ENCODE measurements at regions not wholly inside any gene's neighbourhood (a gene's known extent, or its start where the extent isn't known, plus 50 kb on each side); places are given as distances from the start of the nearest gene placed in this dataset.

DNA sequence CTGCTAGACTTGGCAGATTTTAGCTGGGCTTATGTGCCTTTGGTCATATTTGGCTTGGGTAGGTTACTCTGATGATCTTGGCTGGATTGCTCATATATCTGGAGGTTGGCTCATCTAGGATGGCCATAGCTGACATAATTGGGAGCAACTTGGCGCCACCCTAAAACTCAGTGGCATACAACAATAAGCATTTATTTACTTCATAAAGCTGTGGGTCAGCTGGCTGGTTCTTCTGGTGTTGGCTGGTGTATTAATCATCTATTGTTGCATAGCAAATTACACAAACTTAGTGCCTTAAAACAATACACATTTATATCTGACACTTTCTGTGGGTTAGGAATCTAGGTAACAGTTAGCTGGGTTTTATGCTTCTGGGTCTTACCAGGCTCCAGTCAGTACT lies 297.3 kb upstream of the JAG1 start:
- H2BK5ac ChIP-seq (ENCODE audit: low read depth, low read length, poor library complexity, severe bottlenecking), result no peak overlapping the region
- H2AFZ ChIP-seq (ENCODE audit: low read depth, low read length), result no peak overlapping the region
- H3K27ac ChIP-seq (ENCODE audit: low read length, poor library complexity, severe bottlenecking), result no peak overlapping the region
- H3K23ac ChIP-seq (ENCODE audit: low read length in 2 of 2), result no peak overlapping the region
- H3K79me1 ChIP-seq (replicated peaks; ENCODE audit: low read length, poor library complexity, severe bottlenecking), result no peaks in the 10 kb centered on the region
- H3K36me3 ChIP-seq (ENCODE audit: control insufficient read depth in 1 of 2, insufficient read depth in 2 of 2, low read depth in 1 of 2, low read length in 2 of 2), result no peaks in the 10 kb centered on the region
- no peak for DNase-seq
- H3K14ac ChIP-seq (ENCODE audit: low read length in 2 of 2), result no peak overlapping the region
- H2BK15ac ChIP-seq (ENCODE audit: low read depth, poor library complexity, severe bottlenecking), result no peak overlapping the region
- peak overlapping the region in 1 of 2 experiments; percentile 53 for H2BK12ac ChIP-seq (ENCODE audit: low read length in 2 of 2)
- no peak overlapping the region for H3K9ac ChIP-seq (ENCODE audit: low read length)
- no peak overlapping the region for H3K18ac ChIP-seq (ENCODE audit: low read depth in 1 of 2, low read length in 2 of 2)
- H3K4me3 ChIP-seq (ENCODE audit: insufficient read depth in 1 of 2, low read depth in 1 of 2, low read length in 2 of 2), result no peak overlapping the region
- WGBS, result no CpG with 5 or more reads among the region's 1 CpG
- no peaks in the 10 kb centered on the region for H3K27me3 ChIP-seq (ENCODE audit: control insufficient read depth in 1 of 2, insufficient read depth in 1 of 2, low read length in 2 of 2)
- H3K4me1 ChIP-seq (ENCODE audit: control insufficient read depth, insufficient read depth, low read depth, low read length), result no peaks in the 10 kb centered on the region
- H3K9me3 ChIP-seq (ENCODE audit: control insufficient read depth, low read length), result no peaks in the 10 kb centered on the region
- H2AK5ac ChIP-seq (ENCODE audit: low read length, severe bottlenecking), result peak overlapping the region; percentile 88
- H2BK120ac ChIP-seq (ENCODE audit: low read depth, low read length), result peak overlapping the region; percentile 73
- H3K4me2 ChIP-seq (ENCODE audit: low read length, poor library complexity, severe bottlenecking), result no peak overlapping the region
- peak overlapping the region in 1 of 2 experiments; percentile 35 for H3K4ac ChIP-seq (ENCODE audit: low read depth in 1 of 2, low read length in 2 of 2)
- peak overlapping the region; percentile 41 for H4K8ac ChIP-seq (ENCODE audit: low read length)
- H4K91ac ChIP-seq (ENCODE audit: low read length), result no peak overlapping the region

GRCh38 chr20:10972219-10972860 lies 298.5 kb upstream of the JAG1 start:
- 82% methylated on average over 4 of the region's 4 CpGs for WGBS

DNA sequence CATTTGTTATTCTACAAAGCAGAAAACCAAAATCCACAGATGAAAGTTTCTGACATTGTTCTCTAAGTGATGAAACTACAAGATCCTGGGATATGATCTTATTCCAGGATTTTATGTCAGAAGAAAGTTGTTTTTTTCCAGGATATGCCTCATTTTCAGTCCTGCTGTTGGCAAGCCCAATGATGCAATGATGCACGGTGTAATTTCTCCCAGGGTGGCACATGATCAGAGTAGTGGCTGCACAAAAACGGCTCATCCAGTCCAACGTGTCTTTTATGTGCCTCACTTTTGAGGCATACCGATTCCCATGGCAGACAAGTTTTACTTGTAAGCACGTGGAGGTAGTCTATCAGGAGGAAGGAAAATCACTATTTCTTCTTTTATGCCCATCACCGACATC lies 302.3 kb upstream of the JAG1 start:
- no peak overlapping the region for H2AFZ ChIP-seq (ENCODE audit: low read depth, low read length)
- H3K9me3 ChIP-seq (ENCODE audit: control insufficient read depth, low read length), result no peaks in the 10 kb centered on the region
- no peak overlapping the region for H2BK15ac ChIP-seq (ENCODE audit: low read depth, poor library complexity, severe bottlenecking)
- H3K4ac ChIP-seq (ENCODE audit: low read depth in 1 of 2, low read length in 2 of 2), result no peak overlapping the region
- H2BK12ac ChIP-seq (ENCODE audit: low read length in 2 of 2), result no peak overlapping the region
- H3K14ac ChIP-seq (ENCODE audit: low read length in 2 of 2), result no peak overlapping the region
- 97% methylated on average over 3 of the region's 6 CpGs for WGBS
- no peak overlapping the region for H2AK5ac ChIP-seq (ENCODE audit: low read length, severe bottlenecking)
- no peak overlapping the region for H3K18ac ChIP-seq (ENCODE audit: low read depth in 1 of 2, low read length in 2 of 2)
- no peak overlapping the region for H3K27ac ChIP-seq (ENCODE audit: low read length, poor library complexity, severe bottlenecking)
- H3K23ac ChIP-seq (ENCODE audit: low read length in 2 of 2), result no peak overlapping the region
- H3K79me1 ChIP-seq (replicated peaks; ENCODE audit: low read length, poor library complexity, severe bottlenecking), result no peaks in the 10 kb centered on the region
- H3K4me2 ChIP-seq (ENCODE audit: low read length, poor library complexity, severe bottlenecking), result no peak overlapping the region
- no peak overlapping the region for H4K91ac ChIP-seq (ENCODE audit: low read length)
- H3K27me3 ChIP-seq (ENCODE audit: control insufficient read depth in 1 of 2, insufficient read depth in 1 of 2, low read length in 2 of 2), result no peaks in the 10 kb centered on the region
- H2BK5ac ChIP-seq (ENCODE audit: low read depth, low read length, poor library complexity, severe bottlenecking), result no peak overlapping the region
- no peak overlapping the region for H3K4me3 ChIP-seq (ENCODE audit: insufficient read depth in 1 of 2, low read depth in 1 of 2, low read length in 2 of 2)
- DNase-seq, result no peak
- H4K8ac ChIP-seq (ENCODE audit: low read length), result no peak overlapping the region
- H2BK120ac ChIP-seq (ENCODE audit: low read depth, low read length), result no peak overlapping the region
- H3K4me1 ChIP-seq (ENCODE audit: control insufficient read depth, insufficient read depth, low read depth, low read length), result no peaks in the 10 kb centered on the region
- H3K36me3 ChIP-seq (ENCODE audit: control insufficient read depth in 1 of 2, insufficient read depth in 2 of 2, low read depth in 1 of 2, low read length in 2 of 2), result no peaks in the 10 kb centered on the region
- H3K9ac ChIP-seq (ENCODE audit: low read length), result no peak overlapping the region

More at GRCh38 chr20:10972219-10972860, 298.5 kb upstream of the JAG1 start:
- Histone ChIP-seq H3K14ac (ENCODE audit: low read length in 2 of 2) (no peak overlapping the region), H3K27ac (ENCODE audit: low read length, poor library complexity, severe bottlenecking) (no peak overlapping the region), H2BK5ac (ENCODE audit: low read depth, low read length, poor library complexity, severe bottlenecking) (no peak overlapping the region), H2AK5ac (ENCODE audit: low read length, severe bottlenecking) (peak overlapping the region; percentile 17), H2BK120ac (ENCODE audit: low read depth, low read length) (no peak overlapping the region), H3K4me3 (ENCODE audit: insufficient read depth in 1 of 2, low read depth in 1 of 2, low read length in 2 of 2) (no peak overlapping the region), H3K9ac (ENCODE audit: low read length) (no peak overlapping the region), H4K8ac (ENCODE audit: low read length) (no peak overlapping the region), H2BK15ac (ENCODE audit: low read depth, poor library complexity, severe bottlenecking) (no peak overlapping the region), H3K36me3 (ENCODE audit: control insufficient read depth in 1 of 2, insufficient read depth in 2 of 2, low read depth in 1 of 2, low read length in 2 of 2) (no peaks in the 10 kb centered on the region), H2BK12ac (ENCODE audit: low read length in 2 of 2) (no peak overlapping the region), H3K23ac (ENCODE audit: low read length in 2 of 2) (no peak overlapping the region), H3K18ac (ENCODE audit: low read depth in 1 of 2, low read length in 2 of 2) (no peak overlapping the region), H3K4ac (ENCODE audit: low read depth in 1 of 2, low read length in 2 of 2) (no peak overlapping the region), H3K4me2 (ENCODE audit: low read length, poor library complexity, severe bottlenecking) (no peak overlapping the region), H3K79me1 (replicated peaks; ENCODE audit: low read length, poor library complexity, severe bottlenecking) (no peaks in the 10 kb centered on the region), H3K4me1 (ENCODE audit: control insufficient read depth, insufficient read depth, low read depth, low read length) (no peaks in the 10 kb centered on the region), H2AFZ (ENCODE audit: low read depth, low read length) (no peak overlapping the region), H3K9me3 (ENCODE audit: control insufficient read depth, low read length) (no peaks in the 10 kb centered on the region), H4K91ac (ENCODE audit: low read length) (no peak overlapping the region), H3K27me3 (ENCODE audit: control insufficient read depth in 1 of 2, insufficient read depth in 1 of 2, low read length in 2 of 2) (no peaks in the 10 kb centered on the region)
- DNase-seq, result no peak

DNA sequence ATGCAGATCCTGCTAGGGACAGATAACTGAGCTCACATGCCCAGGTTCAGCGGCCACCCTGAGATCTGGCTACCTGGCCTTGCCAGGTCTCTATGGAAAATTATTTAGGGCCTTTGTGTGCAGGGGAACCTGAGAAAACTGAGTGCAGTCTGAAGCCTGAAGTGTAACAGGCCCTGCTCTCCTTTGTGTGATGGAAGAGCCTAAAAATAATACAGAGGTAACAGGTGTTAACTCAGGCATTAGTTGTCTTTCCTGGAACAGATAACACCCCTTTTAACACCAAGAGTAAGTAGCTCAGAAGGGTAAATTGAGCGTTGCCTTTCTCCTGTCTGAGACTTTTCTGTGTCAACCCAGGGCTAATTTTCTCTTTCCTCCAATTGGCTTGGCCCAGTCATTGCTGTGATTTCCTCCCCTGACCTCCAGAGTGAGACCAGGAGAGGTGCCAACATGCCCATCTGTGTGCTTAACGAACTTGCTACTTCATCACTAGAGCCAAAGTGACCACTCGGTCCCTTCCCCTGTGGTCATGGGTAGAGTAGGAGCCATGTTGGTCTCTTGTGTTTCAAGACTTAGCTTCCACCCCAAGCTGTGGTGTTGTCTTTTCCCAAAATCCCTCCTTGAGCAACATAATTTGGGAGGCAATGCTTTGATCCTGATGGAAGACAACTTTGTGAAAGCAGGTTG lies 304.4 kb upstream of the JAG1 start:
- Histone ChIP-seq H2BK15ac (ENCODE audit: low read depth, poor library complexity, severe bottlenecking) (no peak overlapping the region), H2AFZ (ENCODE audit: low read depth, low read length) (no peak overlapping the region), H3K23ac (ENCODE audit: low read length in 2 of 2) (no peak overlapping the region), H3K27me3 (ENCODE audit: control insufficient read depth in 1 of 2, insufficient read depth in 1 of 2, low read length in 2 of 2) (no peaks in the 10 kb centered on the region), H3K18ac (ENCODE audit: low read depth in 1 of 2, low read length in 2 of 2) (no peak overlapping the region), H3K4me1 (ENCODE audit: control insufficient read depth, insufficient read depth, low read depth, low read length) (no peaks in the 10 kb centered on the region), H4K8ac (ENCODE audit: low read length) (no peak overlapping the region), H3K4me3 (ENCODE audit: insufficient read depth in 1 of 2, low read depth in 1 of 2, low read length in 2 of 2) (no peak overlapping the region), H3K9me3 (ENCODE audit: control insufficient read depth, low read length) (no peaks in the 10 kb centered on the region), H2BK12ac (ENCODE audit: low read length in 2 of 2) (peak overlapping the region in 1 of 2 experiments; percentile 59), H3K4ac (ENCODE audit: low read depth in 1 of 2, low read length in 2 of 2) (no peak overlapping the region), H3K9ac (ENCODE audit: low read length) (no peak overlapping the region), H3K4me2 (ENCODE audit: low read length, poor library complexity, severe bottlenecking) (no peak overlapping the region), H3K27ac (ENCODE audit: low read length, poor library complexity, severe bottlenecking) (no peak overlapping the region), H2BK5ac (ENCODE audit: low read depth, low read length, poor library complexity, severe bottlenecking) (no peak overlapping the region), H3K36me3 (ENCODE audit: control insufficient read depth in 1 of 2, insufficient read depth in 2 of 2, low read depth in 1 of 2, low read length in 2 of 2) (no peaks in the 10 kb centered on the region), H2AK5ac (ENCODE audit: low read length, severe bottlenecking) (peak overlapping the region; percentile 9), H3K79me1 (replicated peaks; ENCODE audit: low read length, poor library complexity, severe bottlenecking) (no peaks in the 10 kb centered on the region), H3K14ac (ENCODE audit: low read length in 2 of 2) (no peak overlapping the region), H2BK120ac (ENCODE audit: low read depth, low read length) (no peak overlapping the region), H4K91ac (ENCODE audit: low read length) (no peak overlapping the region)
- 97% methylated on average over 4 of the region's 4 CpGs for WGBS
- no peak for DNase-seq

All from mesenchymal stem cell (in vitro differentiated cells and primary cell).